ENCODE measurements at regions not wholly inside any gene's neighbourhood (a gene's known extent, or its start where the extent isn't known, plus 50 kb on each side); places are given as distances from the start of the nearest gene placed in this dataset.

GRCh38 chr11:109306322-109306721 is 115.7 kb upstream of the C11orf87 start:
- intact Hi-C loops (cut with DNase I; ENCODE audit: low total_unique reads), result no loop called here
- no peaks in the 10 kb centered on the region for H3K9me3 ChIP-seq
- no peaks in the 10 kb centered on the region for H3K27me3 ChIP-seq
- no peaks in the 10 kb centered on the region for H3K36me3 ChIP-seq
- in situ Hi-C loops (cut with MboI; ENCODE audit: low pct_ligation_motif_present in 1 of 4, low pct_unique_long_range_greater_than_20kb in 1 of 4, low sequenced_read_pairs in 3 of 4), result loop anchor here in 1 of 4 donors (10.0 kb wide), 1 partner anchor 62 kb away; no protein-coding TSS in a partner anchor
- H3K4me1 ChIP-seq, result no peaks in the 10 kb centered on the region
- H3K27ac ChIP-seq, result no peak overlapping the region
- DNase-seq, result no peak
- WGBS, 2 donors (ENCODE audit: low coverage in 1 of 2), result 49% methylated on average over 2 of the region's 2 CpGs; no CpG with 5 or more reads in 1 of the 2 donors
- H3K4me3 ChIP-seq, result no peak overlapping the region
- TF ChIP-seq EP300 (IDR thresholded peaks at IDR 0.05; ENCODE audit: low read depth) (no peak), CTCF (IDR thresholded peaks at IDR 0.05) (no peak), POLR2A (IDR thresholded peaks at IDR 0.05) (no peak), POLR2AphosphoS5 (IDR thresholded peaks at IDR 0.05) (no peak)

GRCh38 chr11:109307366-109307765 is 114.6 kb upstream of the C11orf87 start:
- intact Hi-C loops (cut with DNase I; ENCODE audit: low total_unique reads) (no loop called here), in situ Hi-C loops (cut with MboI; ENCODE audit: low pct_ligation_motif_present in 1 of 4, low pct_unique_long_range_greater_than_20kb in 1 of 4, low sequenced_read_pairs in 3 of 4) (loop anchor here in 1 of 4 donors (10.0 kb wide), 1 partner anchor 63 kb away; no protein-coding TSS in a partner anchor)
- no peaks in the 10 kb centered on the region for H3K9me3 ChIP-seq
- no peak for TF ChIP-seq EP300 (IDR thresholded peaks at IDR 0.05; ENCODE audit: low read depth)
- TF ChIP-seq CTCF (IDR thresholded peaks at IDR 0.05), result no peak
- TF ChIP-seq POLR2AphosphoS5 (IDR thresholded peaks at IDR 0.05), result no peak
- TF ChIP-seq POLR2A (IDR thresholded peaks at IDR 0.05), result no peak
- H3K27ac ChIP-seq, result no peak overlapping the region
- H3K36me3 ChIP-seq, result no peaks in the 10 kb centered on the region
- no peak overlapping the region for H3K4me3 ChIP-seq
- no peaks in the 10 kb centered on the region for H3K4me1 ChIP-seq
- WGBS, 2 donors (ENCODE audit: low coverage in 1 of 2), result 68 to 74% methylated on average over 2 to 3 of the region's 3 CpGs
- no peaks in the 10 kb centered on the region for H3K27me3 ChIP-seq
- no peak for DNase-seq

GRCh38 chr11:109308551-109308950 is 113.4 kb upstream of the C11orf87 start:
- no peak for TF ChIP-seq CTCF (IDR thresholded peaks at IDR 0.05)
- TF ChIP-seq EP300 (IDR thresholded peaks at IDR 0.05; ENCODE audit: low read depth), result no peak
- TF ChIP-seq POLR2A (IDR thresholded peaks at IDR 0.05), result no peak
- no peak for TF ChIP-seq POLR2AphosphoS5 (IDR thresholded peaks at IDR 0.05)
- intact Hi-C loops (cut with DNase I; ENCODE audit: low total_unique reads), result no loop called here
- H3K4me1 ChIP-seq, result no peaks in the 10 kb centered on the region
- H3K27me3 ChIP-seq, result no peaks in the 10 kb centered on the region
- no peaks in the 10 kb centered on the region for H3K36me3 ChIP-seq
- in situ Hi-C loops (cut with MboI; ENCODE audit: low pct_ligation_motif_present in 1 of 4, low pct_unique_long_range_greater_than_20kb in 1 of 4, low sequenced_read_pairs in 3 of 4), result loop anchor here in 1 of 4 donors (10.0 kb wide), 1 partner anchor 64 kb away; no protein-coding TSS in a partner anchor
- no peak for DNase-seq
- WGBS, 2 donors (ENCODE audit: low coverage in 1 of 2), result 80 to 89% methylated on average over 3 of the region's 3 CpGs
- no peak overlapping the region for H3K4me3 ChIP-seq
- H3K9me3 ChIP-seq, result no peaks in the 10 kb centered on the region
- H3K27ac ChIP-seq, result no peak overlapping the region

GRCh38 chr11:109309153-109309552 is 112.8 kb upstream of the C11orf87 start:
- no peak for DNase-seq
- TF ChIP-seq EP300 (IDR thresholded peaks at IDR 0.05; ENCODE audit: low read depth), result no peak
- no peak for TF ChIP-seq POLR2AphosphoS5 (IDR thresholded peaks at IDR 0.05)
- no peak for TF ChIP-seq CTCF (IDR thresholded peaks at IDR 0.05)
- no peak for TF ChIP-seq POLR2A (IDR thresholded peaks at IDR 0.05)
- Histone ChIP-seq H3K27ac (no peak overlapping the region), H3K4me1 (no peaks in the 10 kb centered on the region), H3K4me3 (no peak overlapping the region), H3K9me3 (no peaks in the 10 kb centered on the region), H3K36me3 (no peaks in the 10 kb centered on the region), H3K27me3 (no peaks in the 10 kb centered on the region)
- WGBS, 2 donors (ENCODE audit: low coverage in 1 of 2), result 50 to 71% methylated on average over 1 of the region's 1 CpG
- in situ Hi-C loops (cut with MboI; ENCODE audit: low pct_ligation_motif_present in 1 of 4, low pct_unique_long_range_greater_than_20kb in 1 of 4, low sequenced_read_pairs in 3 of 4), result loop anchor here in 1 of 4 donors (10.0 kb wide), 1 partner anchor 64 kb away; no protein-coding TSS in a partner anchor
- intact Hi-C loops (cut with DNase I; ENCODE audit: low total_unique reads), result no loop called here

All from transverse colon (tissue), 4 donors.